ENCODE measurements at regions not wholly inside any gene's neighbourhood (a gene's known extent, or its start where the extent isn't known, plus 50 kb on each side); places are given as distances from the start of the nearest gene placed in this dataset.
A peak's percentile ranks its signal among the peaks of the same experiment; 100 is the strongest.

DNA sequence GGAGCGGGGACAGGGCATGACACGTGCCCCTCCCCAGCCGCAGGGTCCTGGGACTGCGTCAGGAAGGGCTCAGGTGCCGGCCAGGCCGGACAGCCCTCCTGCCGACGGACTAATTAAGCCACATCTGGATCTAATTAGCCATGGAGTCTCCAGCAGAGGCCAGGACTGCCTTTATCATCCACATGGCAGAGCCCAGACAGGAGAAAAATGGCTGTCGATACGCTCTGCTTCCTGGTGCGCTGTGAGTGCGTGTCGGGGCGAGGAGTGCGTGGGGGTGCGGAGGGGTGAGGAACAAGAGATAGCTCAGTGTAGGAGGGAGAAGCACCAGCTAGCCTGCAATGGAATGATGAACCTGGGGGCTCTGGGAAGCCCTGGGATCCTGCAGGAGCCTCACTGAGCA lies 218.8 kb downstream of the IRF8 start:
- Mint-ChIP-seq H3K27me3 (ENCODE audit: insufficient read depth, low read depth) (peaks cover 12% of the 10 kb centered on the region), H3K4me3 (no peak overlapping the region), H3K4me1 (peaks cover 3% of the 10 kb centered on the region), H3K36me3 (no peaks in the 10 kb centered on the region), H3K27ac (no peak overlapping the region), H3K9me3 (no peaks in the 10 kb centered on the region)
- no peaks in the 10 kb centered on the region for H3K36me3 ChIP-seq
- H3K4me3 ChIP-seq, result no peak overlapping the region
- DNase-seq (ENCODE audit: low spot score), result peak; percentile 42
- no peak overlapping the region for H2AFZ ChIP-seq (replicated peaks)
- H3K27me3 ChIP-seq, result peaks cover 31% of the 10 kb centered on the region
- no peaks in the 10 kb centered on the region for H4K20me1 ChIP-seq (ENCODE audit: low read depth)
- H3K79me2 ChIP-seq (ENCODE audit: low read depth), result no peaks in the 10 kb centered on the region
- H3K4me1 ChIP-seq, result peaks cover 8% of the 10 kb centered on the region
- no peak overlapping the region for H3K27ac ChIP-seq
- no peak overlapping the region for H3K9ac ChIP-seq
- H3K4me2 ChIP-seq, result no peak overlapping the region
- TF ChIP-seq EZH2 (IDR thresholded peaks at IDR 0.05) (no peak), CTCF (IDR thresholded peaks at IDR 0.05) (no peak), EZH2phosphoT487 (IDR thresholded peaks at IDR 0.05) (no peak)
- H3F3A ChIP-seq (ENCODE audit: low read depth), result no peaks in the 10 kb centered on the region
- no peaks in the 10 kb centered on the region for H3K9me3 ChIP-seq (ENCODE audit: low read depth)

DNA sequence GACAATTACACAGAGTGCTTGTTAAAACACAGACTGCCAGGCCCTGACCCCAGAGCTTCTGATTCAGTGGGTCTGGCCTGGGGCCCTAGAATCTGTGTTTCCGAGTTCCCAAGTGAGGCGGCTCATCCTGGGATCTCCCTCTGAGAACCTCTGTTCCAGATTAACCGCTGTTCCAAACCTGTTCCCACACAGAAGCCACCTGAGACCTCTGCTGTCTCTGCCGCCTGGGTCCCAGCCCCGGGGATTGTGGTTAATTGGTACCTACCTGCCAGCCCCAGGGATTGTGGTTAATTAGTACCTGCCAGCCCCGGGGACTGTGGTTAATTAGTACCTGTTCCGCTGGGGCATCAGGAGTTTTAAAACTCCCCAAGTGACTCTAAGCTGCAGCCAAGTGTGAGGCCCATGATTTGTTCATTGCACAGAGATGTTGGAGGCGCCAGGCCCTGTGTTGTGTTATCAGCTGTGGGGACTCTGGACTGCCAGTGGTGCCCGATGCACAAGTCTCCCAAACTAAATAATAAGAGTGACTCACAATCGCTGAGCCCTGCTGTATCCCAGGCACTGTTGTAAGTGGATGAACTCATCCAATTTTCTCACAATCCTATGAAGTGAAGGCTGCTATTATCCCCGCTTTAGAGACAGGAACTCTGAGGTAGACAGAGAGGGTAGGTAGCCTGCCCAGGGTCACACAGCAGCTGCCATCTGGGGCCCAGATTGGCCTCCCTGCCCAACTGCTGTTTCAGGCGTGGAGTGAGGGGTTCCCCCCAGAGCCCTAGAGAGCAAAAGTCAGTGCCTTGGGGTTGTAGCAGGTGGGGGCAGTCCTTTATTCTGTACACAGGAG lies 219.7 kb downstream of the IRF8 start:
- Histone ChIP-seq H3K27ac (no peak overlapping the region), H3F3A (ENCODE audit: low read depth) (no peaks in the 10 kb centered on the region), H3K79me2 (ENCODE audit: low read depth) (no peaks in the 10 kb centered on the region), H3K9ac (no peak overlapping the region), H2AFZ (replicated peaks) (no peak overlapping the region), H3K4me3 (no peak overlapping the region), H3K36me3 (no peaks in the 10 kb centered on the region), H4K20me1 (ENCODE audit: low read depth) (no peaks in the 10 kb centered on the region), H3K4me1 (peaks cover 8% of the 10 kb centered on the region), H3K9me3 (ENCODE audit: low read depth) (no peaks in the 10 kb centered on the region), H3K4me2 (no peak overlapping the region), H3K27me3 (peaks cover 34% of the 10 kb centered on the region)
- Mint-ChIP-seq H3K9me3 (no peaks in the 10 kb centered on the region), H3K27me3 (ENCODE audit: insufficient read depth, low read depth) (peaks cover 14% of the 10 kb centered on the region), H3K4me1 (peaks cover 3% of the 10 kb centered on the region), H3K27ac (no peak overlapping the region), H3K36me3 (no peaks in the 10 kb centered on the region), H3K4me3 (no peak overlapping the region)
- TF ChIP-seq EZH2phosphoT487 (IDR thresholded peaks at IDR 0.05), result no peak
- no peak for TF ChIP-seq EZH2 (IDR thresholded peaks at IDR 0.05)
- TF ChIP-seq CTCF (IDR thresholded peaks at IDR 0.05), result no peak
- no peak for DNase-seq (ENCODE audit: low spot score)

DNA sequence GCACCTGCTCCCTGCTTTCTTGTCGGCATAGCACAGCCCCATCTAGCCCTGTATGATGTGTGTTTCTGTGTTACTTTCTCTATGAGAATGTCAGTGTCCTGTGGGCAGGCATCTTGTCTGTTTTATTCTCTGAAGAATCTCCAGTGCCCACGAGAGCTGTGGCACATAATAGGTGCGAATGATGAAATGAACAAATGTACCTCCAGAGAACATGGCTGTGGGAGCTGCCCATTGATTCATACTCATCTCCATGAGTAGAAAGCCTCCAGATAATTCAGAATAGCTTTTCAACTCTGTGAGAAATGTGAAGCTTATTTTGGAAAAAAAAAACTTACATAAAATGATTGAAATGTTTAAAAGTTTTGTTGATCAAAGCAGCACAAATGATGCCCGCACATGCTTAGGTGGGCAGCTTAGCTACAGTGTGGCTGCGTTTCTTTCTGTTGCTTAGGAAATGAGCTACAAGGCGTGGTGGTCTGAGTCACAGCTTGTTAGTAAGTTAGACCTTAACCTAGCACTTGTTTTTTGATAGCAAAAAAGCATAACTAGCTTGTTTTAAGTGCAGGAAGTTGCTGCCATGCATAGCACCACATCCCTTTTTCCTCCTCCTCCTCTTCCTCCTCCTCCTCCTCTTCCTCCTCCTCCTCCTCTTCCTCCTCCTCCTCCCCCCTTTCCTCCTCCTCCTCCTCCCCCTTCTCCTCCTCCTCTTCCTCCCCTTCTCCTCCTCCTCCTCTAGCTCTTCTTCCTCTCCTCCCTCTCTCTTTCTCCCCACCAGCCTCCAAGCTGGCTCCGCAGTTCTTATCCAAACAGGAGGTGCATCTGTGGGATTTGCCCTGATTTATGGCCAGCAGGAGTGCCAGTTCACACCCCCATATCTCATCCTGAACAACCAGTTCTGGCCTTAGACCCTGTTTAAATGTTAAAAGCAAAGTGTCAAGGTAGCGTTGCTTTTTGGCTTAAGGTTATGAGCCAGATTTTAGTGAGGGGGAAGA lies 221.5 kb downstream of the IRF8 start:
- no peak overlapping the region for H3K4me2 ChIP-seq
- no peak overlapping the region for H2AFZ ChIP-seq (replicated peaks)
- H3K9ac ChIP-seq, result no peak overlapping the region
- no peaks in the 10 kb centered on the region for H3K9me3 ChIP-seq (ENCODE audit: low read depth)
- no peaks in the 10 kb centered on the region for H3K79me2 ChIP-seq (ENCODE audit: low read depth)
- no peaks in the 10 kb centered on the region for H3K9me3 Mint-ChIP-seq
- no peak for DNase-seq (ENCODE audit: low spot score)
- H3K4me3 Mint-ChIP-seq, result no peak overlapping the region
- no peaks in the 10 kb centered on the region for H3K36me3 Mint-ChIP-seq
- H3K27me3 Mint-ChIP-seq (ENCODE audit: insufficient read depth, low read depth), result peaks cover 12% of the 10 kb centered on the region
- no peaks in the 10 kb centered on the region for H3F3A ChIP-seq (ENCODE audit: low read depth)
- no peak overlapping the region for H3K27ac Mint-ChIP-seq
- no peaks in the 10 kb centered on the region for H3K36me3 ChIP-seq
- H3K27ac ChIP-seq, result no peak overlapping the region
- peaks cover 8% of the 10 kb centered on the region for H3K4me1 ChIP-seq
- H4K20me1 ChIP-seq (ENCODE audit: low read depth), result no peaks in the 10 kb centered on the region
- peaks cover 3% of the 10 kb centered on the region for H3K4me1 Mint-ChIP-seq
- TF ChIP-seq EZH2 (IDR thresholded peaks at IDR 0.05), result no peak
- no peak for TF ChIP-seq CTCF (IDR thresholded peaks at IDR 0.05)
- TF ChIP-seq EZH2phosphoT487 (IDR thresholded peaks at IDR 0.05), result no peak
- H3K27me3 ChIP-seq, result peaks cover 34% of the 10 kb centered on the region
- no peak overlapping the region for H3K4me3 ChIP-seq

Data from neural progenitor cell (in vitro differentiated cells).